ENCODE measurements at regions not wholly inside any gene's neighbourhood (a gene's known extent, or its start where the extent isn't known, plus 50 kb on each side); places are given as distances from the start of the nearest gene placed in this dataset.

DNA sequence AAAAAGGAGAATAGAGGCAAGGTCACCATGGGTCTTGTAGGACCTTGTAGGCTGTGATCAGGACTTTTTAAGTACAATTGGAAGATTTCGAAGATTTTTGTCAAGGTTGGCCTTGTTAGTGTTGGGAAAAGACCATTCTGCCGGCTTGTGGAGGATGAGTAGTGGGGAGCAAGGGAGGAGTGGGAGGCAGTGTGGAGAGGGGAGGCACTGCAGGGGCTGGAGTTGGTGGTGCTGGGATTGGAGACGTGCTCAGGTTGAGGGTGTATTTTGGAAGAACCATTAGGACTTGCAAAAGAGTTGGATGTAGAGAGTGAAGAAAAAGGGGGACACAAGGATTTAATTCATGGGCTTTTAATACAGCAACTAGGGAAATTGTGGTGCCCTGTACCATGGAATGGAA lies 397.1 kb downstream of the TSN start:
- TF ChIP-seq POLR2A (IDR thresholded peaks at IDR 0.05; ENCODE audit: low read length) (no peak), GATA1 (IDR thresholded peaks at IDR 0.05; ENCODE audit: low read depth, low read length) (no peak)
